Stimulated activated CD4-positive, alpha-beta T cell treated with anti-CD3 and anti-CD28 coated beads, TNF-alpha, amount 100 ng/mL, for 48 hours (primary cell): ENCODE measurements at regions not wholly inside any gene's neighbourhood (a gene's known extent, or its start where the extent isn't known, plus 50 kb on each side); places are given as distances from the start of the nearest gene placed in this dataset.

ENCODE experiments used
- DNase-seq, 3 donors: peaks; one replicate each; pipeline ENCODE4 v3.0.0-alpha.2; 2020; ENCODE audit warnings: low read depth in 3 of 3

DNA sequence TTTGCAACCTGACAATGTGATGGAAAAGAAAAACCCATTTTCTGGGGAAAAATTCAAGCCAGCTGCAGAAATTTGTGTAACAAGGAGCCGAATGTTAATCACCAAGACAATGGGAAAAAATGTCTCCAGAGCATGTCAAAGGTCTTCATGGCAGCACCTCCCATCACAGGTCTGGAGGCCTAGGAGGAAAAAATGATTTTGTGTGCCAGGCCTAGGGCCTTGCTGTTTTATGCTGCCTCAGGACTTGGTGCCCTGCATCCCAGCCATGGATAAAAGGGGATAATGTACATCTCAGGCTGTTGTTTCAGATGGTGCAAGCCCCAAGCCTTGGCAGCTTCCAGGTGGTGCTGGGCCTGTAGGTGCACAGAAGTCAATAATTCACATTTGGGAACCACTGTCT lies 747.7 kb downstream of the C6orf118 start:
- no peak for DNase-seq

DNA sequence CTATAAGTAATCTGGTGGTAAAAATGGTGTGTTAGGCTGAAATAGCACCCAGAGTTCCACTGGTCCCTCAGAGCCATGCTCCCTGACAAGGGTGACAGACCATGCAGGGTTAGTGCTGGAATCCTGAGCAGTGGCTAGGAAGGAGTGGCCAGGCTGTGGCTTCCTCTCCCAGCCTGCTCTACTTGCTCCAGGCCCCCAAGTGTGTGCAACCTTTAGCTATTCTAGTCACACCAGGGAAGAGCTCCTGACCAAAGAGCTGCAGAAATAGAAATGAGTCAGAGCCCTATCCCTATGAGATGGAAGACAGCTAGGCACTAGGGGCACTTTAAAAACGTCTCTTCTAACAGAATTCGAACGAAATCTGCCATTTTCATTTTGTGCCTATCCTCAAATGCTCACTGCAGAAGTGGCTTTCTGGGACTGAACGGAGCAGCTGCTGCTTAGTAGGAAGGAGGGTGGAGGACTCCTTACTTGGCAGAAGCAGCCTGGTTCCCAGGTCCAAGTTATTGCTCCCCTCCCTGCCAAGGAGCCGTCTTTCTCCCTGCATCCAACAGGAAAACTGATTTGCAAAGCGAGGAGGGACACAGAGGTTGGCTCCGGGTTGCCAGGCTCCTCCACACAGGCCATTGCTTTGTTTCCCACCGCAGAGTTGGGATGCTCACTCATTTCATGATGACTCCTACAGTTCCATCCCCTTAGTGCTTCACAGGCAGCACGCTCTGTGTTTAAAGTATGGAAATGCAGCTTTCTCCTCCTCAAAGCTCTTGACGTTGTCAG lies 754.5 kb downstream of the C6orf118 start:
- DNase-seq = no peak

DNA sequence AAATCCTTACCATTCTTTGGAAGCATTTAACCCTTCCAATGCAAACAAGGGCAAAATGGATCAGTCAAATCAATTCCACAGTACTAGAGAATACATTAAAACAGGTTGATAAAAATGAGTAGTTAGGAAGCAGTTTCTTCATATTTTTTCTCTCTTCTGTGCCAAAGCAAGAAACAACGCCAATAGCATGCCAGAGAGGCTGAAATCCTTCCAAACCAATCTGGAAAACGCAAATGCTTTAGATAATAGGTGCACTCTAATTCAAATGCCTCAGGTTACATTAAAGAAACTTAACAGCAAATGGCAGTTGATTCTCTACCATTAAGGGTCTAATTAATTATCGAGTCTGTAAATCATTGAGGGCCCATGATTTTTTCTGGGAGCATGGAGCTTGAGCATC lies 755.2 kb downstream of the C6orf118 start:
- no peak for DNase-seq

DNA sequence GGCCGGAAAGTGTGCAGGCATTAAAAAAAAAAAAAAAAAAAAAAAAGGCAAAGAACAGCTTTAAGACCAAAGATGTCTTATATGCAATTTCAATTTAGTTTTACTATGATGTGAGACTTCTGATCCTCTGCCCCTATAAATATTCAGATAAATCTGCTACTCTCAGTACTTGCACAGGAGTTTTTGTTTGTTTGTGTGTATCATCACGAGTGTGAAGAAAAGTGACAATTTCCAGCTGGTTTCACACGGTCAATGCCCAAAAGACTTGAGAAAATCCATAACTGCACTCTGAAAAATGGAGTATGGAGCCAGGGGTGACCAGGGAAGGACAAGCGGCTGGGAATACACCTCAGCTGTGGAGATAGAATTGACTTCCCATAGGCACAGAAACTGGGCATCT lies 757.7 kb downstream of the C6orf118 start:
- DNase-seq = no peak

DNA sequence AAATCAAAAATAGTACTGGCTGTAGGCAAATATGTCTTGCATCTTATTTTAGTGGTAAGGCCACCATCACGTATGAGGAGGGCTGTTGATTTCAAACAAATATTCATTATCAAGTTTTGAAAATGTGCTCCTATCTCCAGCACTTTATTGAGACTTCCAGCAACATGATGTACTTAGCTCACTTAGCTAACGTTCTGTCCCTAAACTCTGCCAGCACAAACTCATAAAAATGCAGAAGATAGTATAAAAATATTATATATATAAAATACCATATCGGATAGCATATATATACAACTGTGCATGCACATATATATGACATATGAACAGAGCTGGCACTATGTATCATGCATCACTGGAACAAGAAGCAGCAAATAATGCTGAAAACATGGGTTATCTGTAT lies 762.3 kb downstream of the C6orf118 start:
- DNase-seq = no peak

DNA sequence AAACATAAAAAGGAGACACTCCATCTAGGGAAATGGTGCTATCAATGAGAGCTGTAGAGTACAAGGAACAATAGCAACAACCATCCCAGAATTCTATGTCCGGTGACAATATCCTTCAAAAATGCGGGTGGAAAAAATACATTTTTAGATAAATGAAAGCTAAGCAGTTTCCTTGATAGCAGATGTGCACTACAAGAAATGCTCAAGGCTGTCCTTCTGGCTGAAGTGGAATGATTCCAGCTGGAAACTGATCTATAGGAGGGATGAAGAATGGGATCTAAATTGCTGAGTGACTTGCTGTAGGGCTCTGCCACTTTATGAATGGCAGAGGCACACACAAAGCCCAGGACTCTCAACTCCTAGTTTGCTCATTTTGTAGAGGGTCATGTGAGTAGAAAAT lies 763.1 kb downstream of the C6orf118 start:
- DNase-seq = no peak

DNA sequence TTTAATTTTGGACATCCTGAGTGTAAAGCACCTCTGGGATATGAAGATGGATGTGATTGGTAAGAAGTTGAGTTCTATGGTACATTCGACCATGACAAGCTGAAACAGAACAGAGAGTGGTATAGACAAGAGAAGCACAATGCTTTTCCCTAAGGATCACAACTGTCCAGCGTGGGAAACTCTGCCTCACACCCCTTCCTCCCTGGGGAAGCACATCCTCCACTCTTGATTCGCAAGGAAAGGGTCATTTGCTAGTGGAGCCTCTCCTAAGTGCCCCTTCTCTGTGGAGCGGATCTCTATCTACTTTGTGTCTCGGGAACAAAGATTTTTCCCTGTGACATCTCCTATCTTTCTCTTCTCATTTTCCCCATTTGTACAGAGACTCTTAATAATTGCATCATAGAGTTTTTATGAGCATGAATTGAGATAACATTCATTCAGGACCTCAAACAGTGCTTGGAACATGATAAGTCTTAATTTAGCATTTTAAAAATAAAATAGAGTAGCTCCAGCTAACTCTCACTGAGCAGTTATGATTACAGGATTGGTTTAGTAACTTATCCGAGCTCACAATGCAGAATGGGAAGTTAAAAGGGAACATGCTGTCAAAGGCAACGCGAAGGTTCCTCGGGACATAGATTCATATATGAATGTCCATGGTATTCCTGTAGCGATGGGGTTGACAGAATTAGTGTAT lies 775.2 kb downstream of the C6orf118 start:
- no peak for DNase-seq

DNA sequence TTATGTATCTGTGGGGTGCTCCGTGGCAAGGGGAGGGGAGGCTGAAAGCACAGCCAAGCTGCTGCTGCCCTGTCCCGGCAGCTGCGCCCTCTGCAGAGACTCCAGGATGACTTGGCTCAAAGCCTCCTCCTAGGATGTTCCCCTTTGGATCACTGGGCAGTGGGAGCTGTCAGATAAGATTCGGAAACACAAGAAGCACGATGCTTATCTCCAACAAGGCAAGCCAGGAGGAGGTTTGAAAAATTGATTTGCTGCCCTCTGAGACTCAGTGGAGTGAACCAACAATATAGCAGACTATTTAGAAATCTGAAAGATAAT lies 776.4 kb downstream of the C6orf118 start:
- no peak for DNase-seq

DNA sequence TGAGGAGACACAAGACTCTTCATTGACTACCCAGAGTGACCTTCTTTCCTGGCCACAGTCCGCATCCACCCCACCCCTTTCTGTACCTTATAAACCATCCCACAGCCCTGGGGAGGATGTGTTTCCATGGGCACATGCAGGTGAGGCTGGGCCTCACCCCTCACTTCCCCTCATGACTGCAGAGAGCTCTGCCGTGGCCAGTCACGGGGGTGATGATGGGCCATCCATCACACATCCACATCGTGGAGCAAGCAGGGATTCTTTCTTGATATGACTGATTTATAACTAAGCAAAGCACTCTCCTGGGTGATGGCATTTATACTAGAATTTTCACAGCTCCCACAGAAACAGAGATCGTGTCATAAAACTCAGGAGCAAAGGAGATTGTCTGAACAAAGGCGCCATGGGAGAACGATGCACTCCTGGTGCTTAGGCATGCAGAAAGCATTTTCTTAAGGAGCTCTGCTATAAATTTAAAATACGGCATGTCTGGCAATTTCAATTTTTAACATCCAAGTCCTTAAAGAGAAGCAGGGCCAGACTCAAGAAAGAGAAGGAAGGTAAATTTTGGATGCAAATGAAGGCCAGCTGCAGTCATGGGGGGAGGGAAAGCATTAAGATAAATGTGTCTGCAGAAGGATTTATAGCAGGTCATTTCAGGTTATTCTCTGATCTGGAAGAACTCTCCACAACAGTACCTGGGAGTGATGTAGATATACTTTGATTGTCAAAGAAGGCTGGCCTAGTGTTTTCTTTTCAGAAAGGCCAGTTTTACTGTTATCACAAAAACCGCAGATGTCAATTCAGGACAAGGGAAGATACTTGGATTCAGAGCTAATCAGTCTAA lies 777.0 kb downstream of the C6orf118 start:
- no peak for DNase-seq

DNA sequence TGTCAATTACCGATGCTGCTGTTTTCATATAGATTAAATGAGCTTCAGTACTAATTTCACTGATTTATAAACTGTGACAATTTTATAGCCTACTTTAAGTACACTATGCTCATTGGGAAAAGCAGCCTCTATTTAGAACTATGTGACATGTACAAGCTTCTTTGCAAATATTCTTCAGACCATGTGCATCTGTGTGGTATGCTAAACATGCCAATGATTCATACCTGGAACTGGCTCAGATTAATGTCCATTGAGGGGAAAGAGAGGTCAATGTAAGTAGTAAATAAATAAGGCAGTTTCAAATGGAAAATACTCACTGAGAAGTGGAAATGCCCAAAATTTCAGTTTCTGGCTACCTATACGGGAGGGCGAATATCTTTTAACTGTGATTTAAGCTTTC lies 777.7 kb downstream of the C6orf118 start:
- no peak for DNase-seq

DNA sequence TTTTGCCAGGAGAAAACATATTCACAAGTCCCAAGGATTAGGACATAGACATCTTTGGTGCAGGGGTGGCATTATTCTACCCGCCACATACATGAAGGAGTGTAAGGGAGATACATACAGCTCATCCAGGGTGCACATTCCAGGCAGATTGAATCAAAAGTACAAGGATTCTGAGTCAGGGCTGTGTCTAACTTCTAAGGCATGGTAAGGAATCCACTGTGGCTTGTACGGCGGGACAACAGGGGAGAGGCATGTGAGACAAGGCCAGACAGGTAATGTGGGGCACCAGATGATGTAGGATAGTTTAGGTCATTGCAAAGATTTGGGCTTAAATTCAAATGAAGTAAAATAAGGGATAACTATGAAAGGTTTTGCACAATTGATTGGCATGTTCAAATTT lies 780.9 kb downstream of the C6orf118 start:
- no peak for DNase-seq

DNA sequence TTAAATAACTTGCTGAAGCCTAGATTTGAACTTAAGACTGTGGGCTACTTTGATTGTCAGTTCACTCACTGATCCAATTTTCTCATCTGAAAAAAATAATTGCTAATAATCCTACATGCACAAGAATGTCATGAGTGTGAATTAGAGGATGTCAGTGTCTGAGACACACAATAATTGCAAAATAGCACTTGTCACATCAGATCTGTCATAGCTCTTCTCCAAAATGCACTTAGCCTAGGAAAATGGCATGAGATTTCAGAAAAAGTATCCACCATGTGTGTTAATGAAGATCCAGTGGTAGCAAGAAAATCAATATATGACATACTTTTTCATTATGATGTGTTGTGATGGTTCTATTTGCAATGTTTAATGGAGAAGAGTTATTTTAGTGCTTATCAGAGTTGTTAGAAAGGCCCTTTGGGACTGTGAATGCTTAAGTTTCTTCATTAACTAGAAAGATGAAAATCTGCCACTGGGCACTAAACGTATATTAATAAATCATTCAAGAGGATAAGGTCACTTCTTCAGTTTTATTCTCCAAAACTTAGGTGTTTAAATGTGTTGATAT lies 786.2 kb downstream of the C6orf118 start:
- DNase-seq = no peak

DNA sequence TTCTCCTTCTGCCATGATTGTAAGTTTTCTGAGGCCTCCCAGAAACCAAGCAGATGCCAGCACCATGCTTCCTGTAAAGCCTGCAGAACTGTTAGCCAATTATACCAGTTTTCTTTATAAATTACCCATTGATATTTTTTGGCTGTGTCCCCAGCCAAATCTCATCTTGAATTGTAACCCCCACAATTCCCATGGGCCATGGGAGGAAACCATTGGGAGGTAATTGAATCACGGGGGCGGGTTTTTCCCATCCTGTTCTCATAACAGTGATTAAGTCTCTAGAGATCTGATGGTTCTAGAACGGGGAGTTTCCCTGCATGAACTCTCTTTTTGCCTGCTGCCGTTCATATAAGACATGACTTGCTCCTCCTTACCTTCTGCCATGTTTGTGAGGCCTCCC lies 788.5 kb downstream of the C6orf118 start:
- no peak for DNase-seq

DNA sequence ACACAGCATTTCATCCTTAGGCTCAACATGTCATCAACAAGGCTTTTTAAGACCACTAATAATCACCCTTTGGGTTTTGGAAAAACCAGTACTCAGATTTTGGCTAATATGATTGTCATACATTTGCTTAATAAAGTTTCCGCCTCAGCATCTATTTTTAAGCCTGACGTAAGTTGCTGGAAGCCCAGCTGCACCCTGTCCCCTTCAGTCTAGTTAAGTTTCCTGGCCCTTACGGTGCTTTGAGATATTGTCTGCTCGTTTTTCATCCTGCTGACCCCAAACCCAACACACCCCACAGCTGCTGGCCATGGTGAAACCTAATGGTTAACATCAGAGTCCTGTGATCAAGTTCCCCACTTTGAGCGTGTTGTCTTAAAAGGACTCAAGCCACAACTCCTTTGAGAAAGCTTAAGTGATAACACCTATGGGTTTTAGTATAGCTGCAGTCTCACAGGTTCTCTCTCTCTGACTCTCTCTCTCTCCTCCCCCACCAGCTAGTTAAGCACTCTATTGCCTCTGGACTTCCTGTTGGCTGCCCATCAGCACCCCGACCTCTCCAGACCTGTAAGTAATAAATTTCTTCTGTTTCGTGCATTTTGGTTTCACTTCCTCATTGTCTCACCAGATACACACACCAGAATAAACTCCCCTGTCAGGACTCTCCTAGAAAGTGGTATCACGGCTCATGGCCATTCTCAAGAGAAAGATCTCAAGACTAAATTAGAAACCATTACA lies 802.0 kb downstream of the C6orf118 start:
- DNase-seq = no peak

DNA sequence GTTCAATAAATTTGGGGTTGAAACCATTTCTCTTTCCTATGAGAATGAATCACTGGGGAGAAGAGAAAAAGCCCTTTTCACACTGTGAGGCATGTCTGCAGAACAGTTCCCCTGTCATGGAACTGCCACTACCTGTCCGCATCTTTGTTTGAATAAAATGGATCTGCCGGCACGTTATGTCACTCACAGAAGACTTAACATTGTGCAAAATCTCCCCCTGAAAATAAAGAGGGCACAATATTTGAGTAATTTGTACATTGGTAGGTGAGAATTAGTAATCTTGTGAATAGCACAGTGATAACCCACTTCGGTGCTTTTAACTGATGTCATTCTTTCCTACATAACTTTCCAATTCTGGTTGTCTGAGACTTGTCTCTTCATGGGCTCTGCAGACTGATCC lies 804.0 kb downstream of the C6orf118 start:
- DNase-seq = no peak

DNA sequence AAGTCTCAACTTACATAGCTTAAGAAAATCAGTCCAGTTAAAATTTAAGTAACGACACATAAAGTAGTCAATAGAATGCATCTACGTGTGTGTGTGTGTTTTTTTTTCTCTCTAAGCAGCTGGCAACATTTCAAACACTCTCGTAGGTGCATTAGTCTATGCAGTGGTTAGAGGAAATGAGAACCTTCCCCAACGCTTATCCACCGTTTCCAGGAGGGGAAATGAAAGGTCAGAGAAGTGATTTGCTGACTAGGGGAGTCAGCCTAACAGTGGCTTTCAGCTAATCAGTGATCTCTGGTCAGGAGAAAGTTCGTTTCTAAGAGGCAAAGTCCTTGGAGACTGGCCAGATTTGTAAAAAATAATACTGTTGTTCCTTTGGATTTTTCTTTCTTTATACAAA lies 806.6 kb downstream of the C6orf118 start:
- no peak for DNase-seq

DNA sequence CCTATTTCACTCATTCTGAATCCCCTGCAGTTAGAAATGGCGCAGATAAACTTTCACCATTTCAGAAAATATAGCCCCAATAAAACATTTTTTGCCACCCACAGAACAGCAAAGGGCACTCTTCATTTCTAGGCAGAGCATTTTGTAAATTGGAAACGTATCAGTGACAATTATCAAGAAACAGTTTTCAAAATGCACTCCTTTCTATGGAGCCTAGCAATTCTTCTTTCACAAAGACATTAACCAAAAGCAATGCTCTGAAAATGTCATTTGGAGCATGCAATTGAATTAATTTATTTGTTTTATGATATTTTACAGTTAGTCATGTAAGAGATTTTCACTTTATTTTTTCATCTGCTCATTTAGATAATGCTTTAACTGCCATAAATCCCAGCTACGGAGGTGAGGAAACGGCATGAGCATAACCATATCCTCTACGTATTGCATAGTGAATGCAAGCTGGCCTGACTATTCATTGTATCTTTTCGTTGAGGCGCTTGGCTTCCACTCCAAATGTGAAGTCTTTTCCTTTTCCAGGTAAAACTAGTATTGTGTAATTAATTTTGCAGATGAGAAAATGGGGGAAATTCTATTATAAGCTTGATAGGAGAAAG lies 813.4 kb downstream of the C6orf118 start:
- DNase-seq = no peak

DNA sequence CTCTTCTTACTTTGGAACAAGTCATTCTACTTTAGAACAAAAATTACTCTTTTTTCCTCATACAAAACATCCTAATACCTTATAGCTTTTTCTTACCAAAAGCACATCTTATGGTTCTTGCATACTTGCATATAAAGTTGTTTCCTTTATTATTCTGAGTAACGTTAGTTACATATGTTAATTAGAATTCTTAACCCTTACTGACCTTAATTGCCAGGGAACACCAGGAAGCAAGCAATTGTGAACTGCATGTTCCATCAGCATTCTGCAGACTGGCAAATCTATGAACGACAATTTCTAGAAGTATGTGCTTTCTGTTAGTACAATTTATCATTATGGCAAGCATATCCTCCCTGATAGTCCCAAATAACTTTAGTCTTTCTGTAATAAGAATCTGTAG lies 831.0 kb downstream of the C6orf118 start:
- DNase-seq = no peak

DNA sequence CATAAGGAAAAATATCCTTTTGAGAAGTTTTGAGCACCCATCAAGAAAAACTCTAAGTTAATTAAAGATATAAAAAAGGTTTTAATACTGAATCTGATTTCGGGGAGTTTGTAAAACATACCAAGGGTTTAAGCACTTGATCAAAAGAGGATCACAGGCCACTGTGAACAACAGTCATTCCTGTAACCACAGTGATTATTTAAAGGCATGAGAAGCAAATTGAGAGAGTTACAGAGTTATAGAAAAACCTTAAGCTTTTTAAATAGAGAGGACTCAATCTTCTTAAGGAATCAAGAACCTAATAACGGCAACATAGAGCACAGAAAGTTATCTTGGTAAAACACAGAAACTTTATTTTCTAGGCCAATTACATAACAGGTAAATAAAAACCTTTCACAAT lies 831.6 kb downstream of the C6orf118 start:
- no peak for DNase-seq

DNA sequence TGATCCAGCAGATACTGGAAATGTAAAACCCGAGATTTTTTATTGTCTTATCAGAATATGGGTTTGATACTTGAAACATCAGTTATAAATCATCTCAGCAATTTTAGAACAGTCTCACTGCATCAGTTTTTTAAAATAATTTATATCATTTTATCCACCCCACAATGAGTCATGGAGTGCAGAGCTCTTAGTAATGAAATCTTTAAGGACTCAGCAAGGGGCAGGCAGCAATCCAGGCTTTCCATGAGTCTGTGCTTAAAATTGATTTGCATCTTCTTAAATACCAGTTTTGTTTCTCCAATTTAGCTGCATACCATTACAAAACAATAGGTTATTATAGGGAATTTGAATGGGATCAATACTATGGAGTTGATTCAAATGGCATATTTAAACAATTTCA lies 832.3 kb downstream of the C6orf118 start:
- no peak for DNase-seq

DNA sequence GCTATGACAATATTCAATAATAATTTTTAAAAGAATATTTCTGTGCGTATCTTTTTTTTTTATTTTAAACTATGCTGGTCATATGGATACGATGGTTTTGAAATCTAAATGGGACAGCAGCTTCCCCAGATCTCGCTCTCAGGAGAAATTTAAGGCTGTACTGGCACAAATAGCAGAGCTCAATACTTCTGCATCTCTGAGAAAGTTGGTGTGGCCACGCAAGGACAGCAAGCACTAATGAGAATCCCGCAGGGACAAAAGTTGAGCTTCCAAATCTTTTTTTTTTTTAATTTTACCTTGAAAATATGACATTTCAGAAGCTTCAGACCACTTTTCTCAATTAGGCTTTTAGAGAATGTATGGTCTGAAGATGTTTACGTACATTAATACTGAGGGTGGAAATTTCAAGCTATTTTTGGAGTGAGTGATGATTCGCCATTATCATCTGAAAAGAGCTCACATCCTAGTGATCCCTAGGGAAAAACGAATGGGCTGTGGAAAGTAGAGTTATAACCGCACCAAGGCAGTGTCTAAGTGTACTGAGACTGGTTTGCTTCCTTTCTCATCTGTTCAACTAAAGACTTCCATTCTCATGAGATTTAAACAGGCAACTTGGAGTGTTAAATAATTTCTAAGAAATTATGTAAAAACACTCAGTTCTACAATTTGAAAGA lies 840.0 kb downstream of the C6orf118 start:
- DNase-seq = no peak
